Large intestine (tissue), 3 donors: ENCODE measurements at regions not wholly inside any gene's neighbourhood (a gene's known extent, or its start where the extent isn't known, plus 50 kb on each side); places are given as distances from the start of the nearest gene placed in this dataset.

Experiments
- DNase-seq, 2 donors: peaks; one replicate each; pipeline versions ENCODE4 v3.0.0 to v3.0.0-alpha.2; 2013
- H3K27ac ChIP-seq: one replicate; pipeline ENCODE4 v1.5.1; 2013; ENCODE audit warnings: low read length
- H3K27me3 ChIP-seq: 2 replicates; pipeline ENCODE4 v1.6.1; 2013; ENCODE audit warnings: low read length; ENCODE audit not compliant: control insufficient read depth, insufficient read depth
- H3K36me3 ChIP-seq: 2 replicates; pipeline ENCODE4 v1.6.1; 2013; ENCODE audit warnings: low read length; ENCODE audit not compliant: control insufficient read depth, insufficient read depth
- H3K4me1 ChIP-seq: one replicate; pipeline ENCODE4 v1.6.1; 2013; ENCODE audit warnings: low read length; ENCODE audit not compliant: control insufficient read depth, insufficient read depth
- H3K4me3 ChIP-seq: one replicate; pipeline ENCODE4 v1.5.1; 2013; ENCODE audit warnings: low read length
- H3K9me3 ChIP-seq: one replicate; pipeline ENCODE4 v1.6.1; 2013; ENCODE audit warnings: mild to moderate bottlenecking, low read depth, low read length, moderate library complexity; ENCODE audit not compliant: control insufficient read depth
- WGBS: methylation state at CpG from one replicate; pipeline ENCODE4 v1.1.5; 2013; ENCODE audit warnings: low lambda C conversion rate; ENCODE audit not compliant: insufficient coverage; 5-methylcytosine and 5-hydroxymethylcytosine counted together

GRCh38 chr6:14665827-14666724 lies 548.5 kb downstream of the CD83 start:
- DNase-seq = no peak
- H3K27ac ChIP-seq = no peak overlapping the region

GRCh38 chr6:14670806-14671205 lies 553.2 kb downstream of the CD83 start:
- DNase-seq = no peak
- no peak overlapping the region for H3K4me3 ChIP-seq
- no peaks in the 10 kb centered on the region for H3K27me3 ChIP-seq
- H3K9me3 ChIP-seq = no peaks in the 10 kb centered on the region
- no peaks in the 10 kb centered on the region for H3K4me1 ChIP-seq
- WGBS = 100% methylated on average over 2 of the region's 7 CpGs
- no peak overlapping the region for H3K27ac ChIP-seq
- H3K36me3 ChIP-seq = no peaks in the 10 kb centered on the region

More at GRCh38 chr6:14665827-14666724, 548.5 kb downstream of the CD83 start:
- no peaks in the 10 kb centered on the region for H3K9me3 ChIP-seq
- no peaks in the 10 kb centered on the region for H3K36me3 ChIP-seq
- H3K27me3 ChIP-seq = no peaks in the 10 kb centered on the region
- no peaks in the 10 kb centered on the region for H3K4me1 ChIP-seq
- 100% methylated on average over 2 of the region's 11 CpGs for WGBS
- no peak overlapping the region for H3K4me3 ChIP-seq

- no peak overlapping the region for H3K4me3 ChIP-seq
- H3K27ac ChIP-seq = no peak overlapping the region
- H3K27me3 ChIP-seq = no peaks in the 10 kb centered on the region
- peak in 1 of 2 donors; percentile 37 for DNase-seq
- no peaks in the 10 kb centered on the region for H3K9me3 ChIP-seq
- no CpG with 5 or more reads among the region's 1 CpG for WGBS
- H3K36me3 ChIP-seq = no peaks in the 10 kb centered on the region
- H3K4me1 ChIP-seq = no peaks in the 10 kb centered on the region
Observed at GRCh38 chr6:14671261-14671681, 553.7 kb downstream of the CD83 start.

- Histone ChIP-seq H3K27me3 (no peaks in the 10 kb centered on the region), H3K27ac (no peak overlapping the region), H3K36me3 (no peaks in the 10 kb centered on the region), H3K4me3 (no peak overlapping the region), H3K9me3 (no peaks in the 10 kb centered on the region), H3K4me1 (no peaks in the 10 kb centered on the region)
- no CpG with 5 or more reads among the region's 1 CpG for WGBS
- no peak for DNase-seq
Observed at GRCh38 chr6:14671937-14672336, 554.4 kb downstream of the CD83 start.

- no peak for DNase-seq
- Histone ChIP-seq H3K9me3 (no peaks in the 10 kb centered on the region), H3K4me1 (no peaks in the 10 kb centered on the region), H3K27ac (no peak overlapping the region), H3K4me3 (no peak overlapping the region), H3K36me3 (no peaks in the 10 kb centered on the region), H3K27me3 (no peaks in the 10 kb centered on the region)
- WGBS = no CpG with 5 or more reads among the region's 2 CpGs
Observed at GRCh38 chr6:14673201-14673600, 555.6 kb downstream of the CD83 start.

- no peaks in the 10 kb centered on the region for H3K36me3 ChIP-seq
- H3K4me1 ChIP-seq = no peaks in the 10 kb centered on the region
- no peaks in the 10 kb centered on the region for H3K27me3 ChIP-seq
- no peak for DNase-seq
- H3K4me3 ChIP-seq = no peak overlapping the region
- no peaks in the 10 kb centered on the region for H3K9me3 ChIP-seq
- H3K27ac ChIP-seq = no peak overlapping the region
- 100% methylated on average over 1 of the region's 4 CpGs for WGBS
Observed at GRCh38 chr6:14674458-14674857, 556.9 kb downstream of the CD83 start.

GRCh38 chr6:14674867-14675648 lies 557.5 kb downstream of the CD83 start:
- Histone ChIP-seq H3K36me3 (no peaks in the 10 kb centered on the region), H3K27ac (no peak overlapping the region), H3K9me3 (no peaks in the 10 kb centered on the region), H3K27me3 (no peaks in the 10 kb centered on the region), H3K4me1 (no peaks in the 10 kb centered on the region), H3K4me3 (no peak overlapping the region)
- DNase-seq = no peak
- WGBS = no CpG with 5 or more reads among the region's 7 CpGs

- WGBS = no CpG with 5 or more reads among the region's 2 CpGs
- H3K27me3 ChIP-seq = no peaks in the 10 kb centered on the region
- no peaks in the 10 kb centered on the region for H3K4me1 ChIP-seq
- H3K27ac ChIP-seq = no peak overlapping the region
- DNase-seq = no peak
- no peaks in the 10 kb centered on the region for H3K36me3 ChIP-seq
- no peaks in the 10 kb centered on the region for H3K9me3 ChIP-seq
- no peak overlapping the region for H3K4me3 ChIP-seq
Observed at GRCh38 chr6:14676064-14676463, 558.5 kb downstream of the CD83 start.

- no peak for DNase-seq
- no peaks in the 10 kb centered on the region for H3K4me1 ChIP-seq
- 96% methylated on average over 4 of the region's 19 CpGs for WGBS
- H3K27me3 ChIP-seq = no peaks in the 10 kb centered on the region
- no peak overlapping the region for H3K4me3 ChIP-seq
- no peaks in the 10 kb centered on the region for H3K9me3 ChIP-seq
- no peak overlapping the region for H3K27ac ChIP-seq
- no peaks in the 10 kb centered on the region for H3K36me3 ChIP-seq
Observed at GRCh38 chr6:14676977-14677781, 559.6 kb downstream of the CD83 start.
